Stimulated activated memory B cell treated with anti-CD40 and anti-IgM and Interleukin-4, amounts not matched to agents 10 μg/mL and 1 μg/mL and 100 μg/mL, for 72 hours (primary cell): ENCODE measurements at regions not wholly inside any gene's neighbourhood (a gene's known extent, or its start where the extent isn't known, plus 50 kb on each side); places are given as distances from the start of the nearest gene placed in this dataset.

Experiments
- ATAC-seq: fragments of 150-1000 bp; cut with Tn5 transposase; 2 replicates; pipeline ENCODE4 v1.10.0; 2021
- H3K27ac Mint-ChIP-seq: one replicate; pipeline ENCODE4 v1.8.0; 2022; ENCODE audit warnings: mild to moderate bottlenecking, mixed read lengths
- H3K27me3 Mint-ChIP-seq: one replicate; pipeline ENCODE4 v1.8.0; 2022; ENCODE audit warnings: mixed read lengths
- H3K36me3 Mint-ChIP-seq: one replicate; pipeline ENCODE4 v1.8.0; 2022; ENCODE audit warnings: mixed read lengths
- H3K4me1 Mint-ChIP-seq: one replicate; pipeline ENCODE4 v1.8.0; 2022; ENCODE audit warnings: mixed read lengths
- H3K4me3 Mint-ChIP-seq: one replicate; pipeline ENCODE4 v1.8.0; 2022; ENCODE audit warnings: mild to moderate bottlenecking, moderate library complexity, mixed read lengths
- H3K9me3 Mint-ChIP-seq: one replicate; pipeline ENCODE4 v1.8.0; 2022; ENCODE audit warnings: mixed read lengths

GRCh38 chr6:14210077-14210476 is 92.5 kb downstream of the CD83 start:
- Mint-ChIP-seq H3K27ac (peak overlapping the region; percentile 92), H3K27me3 (no peaks in the 10 kb centered on the region), H3K4me1 (peaks cover 41% of the 10 kb centered on the region), H3K4me3 (peak overlapping the region; percentile 80), H3K9me3 (no peaks in the 10 kb centered on the region), H3K36me3 (peaks cover 18% of the 10 kb centered on the region)
- no peak for ATAC-seq

DNA sequence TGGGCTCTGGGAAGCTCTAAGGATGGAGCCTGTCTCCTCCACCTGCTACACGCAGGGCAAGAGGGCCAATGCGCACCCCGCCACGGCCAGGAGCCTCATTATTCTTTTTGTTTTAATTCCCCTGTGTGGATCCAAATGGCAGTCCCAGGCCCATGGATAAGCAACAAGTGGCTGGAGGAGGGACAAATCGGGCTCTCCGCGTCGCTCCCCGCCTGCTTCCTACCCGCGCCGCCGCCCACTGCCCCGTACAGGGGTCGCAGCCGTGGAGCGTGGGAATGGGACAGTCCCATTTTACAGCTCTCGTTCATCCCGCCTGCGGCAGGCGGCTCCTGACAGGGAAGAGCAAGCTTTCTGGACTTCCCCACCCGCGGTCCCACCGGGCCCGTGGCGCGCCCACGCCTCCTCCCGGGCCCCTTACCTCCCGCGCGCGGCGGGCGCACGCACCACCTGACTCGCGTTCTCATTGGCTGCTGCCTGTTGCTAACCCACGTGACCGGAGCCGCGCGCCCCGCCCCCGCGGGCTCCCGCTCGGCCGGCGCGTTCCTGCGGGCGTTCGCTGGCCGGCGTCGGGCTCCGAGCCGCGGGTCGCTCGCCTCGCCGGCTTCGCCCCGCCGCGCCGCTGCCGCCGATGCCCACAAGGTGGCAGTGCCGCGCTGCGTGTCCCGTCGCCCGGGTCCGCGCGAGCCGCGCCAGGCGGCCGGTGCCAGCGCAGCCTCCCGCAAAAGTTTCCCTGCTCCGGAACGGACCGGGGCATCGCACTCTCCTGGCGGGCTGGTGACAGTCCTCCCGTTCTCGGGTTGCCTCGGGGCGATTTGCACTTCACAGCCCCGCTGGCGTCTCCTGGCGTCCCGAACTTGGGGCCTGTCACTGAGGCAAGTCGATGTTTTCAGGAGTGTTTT is 93.3 kb downstream of the CD83 start:
- peak overlapping the region; percentile 92 for H3K27ac Mint-ChIP-seq
- peak; percentile 97 for ATAC-seq
- H3K27me3 Mint-ChIP-seq: no peaks in the 10 kb centered on the region

GRCh38 chr6:14211562-14211942 is 94.0 kb downstream of the CD83 start:
- Mint-ChIP-seq H3K27ac (peak overlapping the region; percentile 92), H3K27me3 (no peaks in the 10 kb centered on the region), H3K4me3 (peak overlapping the region; percentile 84), H3K9me3 (no peaks in the 10 kb centered on the region), H3K36me3 (peaks cover 27% of the 10 kb centered on the region), H3K4me1 (peaks cover 45% of the 10 kb centered on the region)
- peak; percentile 3 for ATAC-seq

More for the DNA sequence above, 93.3 kb downstream of the CD83 start:
- Mint-ChIP-seq H3K4me3 (peak overlapping the region; percentile 84), H3K9me3 (no peaks in the 10 kb centered on the region), H3K36me3 (peaks cover 26% of the 10 kb centered on the region), H3K4me1 (peaks cover 45% of the 10 kb centered on the region)

- no peaks in the 10 kb centered on the region for H3K27me3 Mint-ChIP-seq
- peaks cover 27% of the 10 kb centered on the region for H3K36me3 Mint-ChIP-seq
- ATAC-seq: no peak
- H3K27ac Mint-ChIP-seq: peak overlapping the region; percentile 92
- peaks cover 45% of the 10 kb centered on the region for H3K4me1 Mint-ChIP-seq
- no peaks in the 10 kb centered on the region for H3K9me3 Mint-ChIP-seq
- H3K4me3 Mint-ChIP-seq: peak overlapping the region; percentile 84
Observed at GRCh38 chr6:14212020-14212419, 94.4 kb downstream of the CD83 start.

DNA sequence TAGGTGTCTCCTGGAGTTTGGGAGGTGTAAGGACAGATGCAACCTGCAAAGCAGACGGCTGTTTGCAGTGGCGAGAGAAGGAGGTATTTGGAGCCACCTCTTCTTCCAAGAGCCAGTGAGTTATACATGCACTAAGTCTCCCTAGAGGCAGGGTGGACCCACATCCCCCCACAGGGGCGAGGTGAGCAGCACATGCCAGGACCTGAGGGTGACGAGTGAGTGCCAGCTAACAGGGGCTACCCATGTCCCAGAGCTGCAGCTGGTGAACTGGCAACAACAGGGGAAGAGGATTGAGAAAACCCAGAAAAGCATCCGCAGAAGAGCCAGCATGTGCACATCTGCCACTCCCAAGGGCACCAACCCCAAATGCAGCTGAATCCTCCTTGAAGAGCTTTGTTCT is 95.1 kb downstream of the CD83 start:
- H3K36me3 Mint-ChIP-seq: peaks cover 27% of the 10 kb centered on the region
- no peak for ATAC-seq
- H3K4me3 Mint-ChIP-seq: no peak overlapping the region
- no peaks in the 10 kb centered on the region for H3K27me3 Mint-ChIP-seq
- H3K27ac Mint-ChIP-seq: peak overlapping the region; percentile 92
- H3K4me1 Mint-ChIP-seq: peaks cover 45% of the 10 kb centered on the region
- H3K9me3 Mint-ChIP-seq: no peaks in the 10 kb centered on the region

DNA sequence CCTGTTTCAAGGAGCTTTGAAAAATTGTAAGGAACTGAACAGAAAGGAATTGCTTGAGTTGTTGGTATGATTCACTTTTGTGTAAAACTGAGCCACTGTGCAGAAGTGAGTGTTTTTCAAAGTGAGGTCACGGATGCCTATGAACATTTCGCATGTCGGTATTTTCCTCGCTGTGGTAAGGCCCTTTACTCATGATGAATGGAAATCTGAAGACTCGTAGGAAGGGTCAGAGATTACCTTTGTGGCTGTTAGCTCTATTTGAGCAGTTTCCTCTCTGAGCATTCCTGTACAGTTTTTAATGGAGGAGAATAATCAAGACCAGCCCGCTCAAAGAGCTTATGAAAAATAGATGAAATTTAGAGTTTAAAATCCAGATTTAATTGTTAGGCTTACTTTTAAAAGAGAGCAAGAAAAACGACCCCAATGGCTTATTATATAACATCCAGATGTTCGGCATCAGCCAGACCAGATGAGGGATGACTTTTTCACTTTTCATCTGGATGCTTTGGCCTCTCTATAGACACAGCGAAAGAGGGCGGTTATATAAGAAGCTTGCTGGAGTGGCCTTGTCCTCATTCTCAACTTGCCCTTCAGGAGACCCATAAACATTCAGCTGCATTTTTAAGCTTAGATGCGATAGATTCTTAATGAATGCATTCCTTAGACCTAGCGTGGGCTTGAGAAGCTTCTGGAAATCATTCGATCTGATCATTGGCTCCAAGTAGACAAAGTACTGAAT is 99.5 kb downstream of the CD83 start:
- no peaks in the 10 kb centered on the region for H3K9me3 Mint-ChIP-seq
- H3K36me3 Mint-ChIP-seq: peaks cover 32% of the 10 kb centered on the region
- peak overlapping the region; percentile 27 for H3K27ac Mint-ChIP-seq
- H3K4me3 Mint-ChIP-seq: no peak overlapping the region
- no peak for ATAC-seq
- H3K27me3 Mint-ChIP-seq: no peaks in the 10 kb centered on the region
- H3K4me1 Mint-ChIP-seq: peaks cover 28% of the 10 kb centered on the region

GRCh38 chr6:14217728-14218518 is 100.4 kb downstream of the CD83 start:
- H3K9me3 Mint-ChIP-seq: no peaks in the 10 kb centered on the region
- peaks cover 25% of the 10 kb centered on the region for H3K4me1 Mint-ChIP-seq
- H3K4me3 Mint-ChIP-seq: no peak overlapping the region
- no peaks in the 10 kb centered on the region for H3K27me3 Mint-ChIP-seq
- H3K27ac Mint-ChIP-seq: peak overlapping the region; percentile 21
- peaks cover 27% of the 10 kb centered on the region for H3K36me3 Mint-ChIP-seq
- ATAC-seq: no peak

GRCh38 chr6:14218519-14218800 is 100.9 kb downstream of the CD83 start:
- Mint-ChIP-seq H3K27me3 (no peaks in the 10 kb centered on the region), H3K9me3 (no peaks in the 10 kb centered on the region), H3K36me3 (peaks cover 21% of the 10 kb centered on the region), H3K27ac (no peak overlapping the region), H3K4me3 (no peak overlapping the region), H3K4me1 (peaks cover 25% of the 10 kb centered on the region)
- no peak for ATAC-seq

DNA sequence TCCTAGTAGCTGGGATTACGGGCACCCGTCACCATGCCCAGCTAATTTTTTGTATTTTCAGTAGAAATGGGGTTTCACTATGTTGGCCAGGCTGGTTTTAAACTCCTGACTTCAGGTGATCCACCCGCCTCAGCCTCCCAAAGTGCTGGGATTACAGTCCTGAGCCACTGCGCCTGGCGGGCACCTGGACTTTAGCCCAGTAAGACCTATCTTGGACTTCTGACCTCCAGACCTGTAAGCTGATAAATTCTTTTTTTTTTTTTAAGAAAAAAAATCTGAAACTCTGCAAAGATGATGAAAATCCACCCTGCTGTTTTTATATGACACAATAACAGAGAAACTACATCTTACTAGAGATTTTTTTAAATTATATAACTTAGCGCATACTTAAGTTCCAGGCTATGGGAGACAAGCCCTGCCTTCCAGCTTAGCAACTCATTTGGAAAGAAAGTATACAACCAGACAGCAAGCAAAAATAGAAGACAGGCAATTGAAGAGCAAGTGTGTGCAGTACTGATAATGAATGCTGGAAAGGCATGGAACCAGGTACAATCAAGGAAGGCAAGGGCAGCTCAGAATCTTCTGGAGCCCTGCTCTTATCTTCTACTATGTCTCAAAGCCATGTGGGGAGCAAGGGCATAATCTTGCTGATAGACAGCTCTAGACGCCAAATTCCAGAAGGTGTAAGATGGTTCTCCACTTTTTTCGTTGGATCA is 104.2 kb downstream of the CD83 start:
- ATAC-seq: no peak
- H3K27me3 Mint-ChIP-seq: no peaks in the 10 kb centered on the region
- peaks cover 13% of the 10 kb centered on the region for H3K36me3 Mint-ChIP-seq
- no peak overlapping the region for H3K4me3 Mint-ChIP-seq
- no peaks in the 10 kb centered on the region for H3K9me3 Mint-ChIP-seq
- H3K4me1 Mint-ChIP-seq: peaks cover 32% of the 10 kb centered on the region
- H3K27ac Mint-ChIP-seq: no peak overlapping the region

GRCh38 chr6:14222956-14223355 is 105.4 kb downstream of the CD83 start:
- Mint-ChIP-seq H3K4me1 (peaks cover 39% of the 10 kb centered on the region), H3K27ac (no peak overlapping the region), H3K36me3 (peaks cover 22% of the 10 kb centered on the region), H3K9me3 (no peaks in the 10 kb centered on the region), H3K27me3 (no peaks in the 10 kb centered on the region), H3K4me3 (no peak overlapping the region)
- no peak for ATAC-seq

DNA sequence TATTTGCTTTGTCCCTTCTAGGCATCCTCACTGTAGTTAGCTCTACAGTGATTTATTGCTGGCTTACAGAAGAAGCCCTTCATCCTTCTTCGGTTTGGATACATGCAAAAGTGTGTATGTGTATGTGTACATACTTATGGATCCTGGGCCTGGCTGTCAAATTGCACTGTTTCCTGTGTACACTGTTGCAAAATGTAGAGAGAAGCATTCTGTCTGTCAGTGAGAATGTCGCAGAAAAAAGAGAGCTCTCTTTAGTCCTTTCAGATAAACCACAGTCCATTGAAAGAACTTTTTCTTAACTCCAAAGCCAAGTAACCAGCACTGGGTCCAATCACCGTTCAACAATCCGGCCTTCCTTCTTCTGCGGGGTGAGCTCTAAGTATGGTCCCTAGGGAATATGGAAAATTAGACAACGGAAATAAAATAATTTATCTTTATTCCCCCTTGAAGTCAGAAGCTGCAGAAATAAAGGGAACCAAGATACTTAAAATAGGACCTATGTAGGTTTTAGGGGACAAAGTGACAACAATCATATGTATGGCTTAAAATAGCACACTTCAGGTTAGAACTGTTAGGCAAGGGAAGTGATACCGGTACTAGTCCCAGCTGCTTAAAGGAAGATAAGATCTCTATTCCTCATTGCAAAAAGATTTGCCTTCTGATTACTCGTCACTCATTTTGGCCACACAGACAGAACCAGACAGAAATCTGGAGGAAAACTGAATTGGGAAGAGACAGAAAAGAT is 107.0 kb downstream of the CD83 start:
- Mint-ChIP-seq H3K36me3 (peaks cover 22% of the 10 kb centered on the region), H3K27me3 (no peaks in the 10 kb centered on the region), H3K4me3 (peak overlapping the region; percentile 22), H3K27ac (peak overlapping the region; percentile 78), H3K4me1 (peaks cover 44% of the 10 kb centered on the region), H3K9me3 (no peaks in the 10 kb centered on the region)
- ATAC-seq: peak; percentile 78

DNA sequence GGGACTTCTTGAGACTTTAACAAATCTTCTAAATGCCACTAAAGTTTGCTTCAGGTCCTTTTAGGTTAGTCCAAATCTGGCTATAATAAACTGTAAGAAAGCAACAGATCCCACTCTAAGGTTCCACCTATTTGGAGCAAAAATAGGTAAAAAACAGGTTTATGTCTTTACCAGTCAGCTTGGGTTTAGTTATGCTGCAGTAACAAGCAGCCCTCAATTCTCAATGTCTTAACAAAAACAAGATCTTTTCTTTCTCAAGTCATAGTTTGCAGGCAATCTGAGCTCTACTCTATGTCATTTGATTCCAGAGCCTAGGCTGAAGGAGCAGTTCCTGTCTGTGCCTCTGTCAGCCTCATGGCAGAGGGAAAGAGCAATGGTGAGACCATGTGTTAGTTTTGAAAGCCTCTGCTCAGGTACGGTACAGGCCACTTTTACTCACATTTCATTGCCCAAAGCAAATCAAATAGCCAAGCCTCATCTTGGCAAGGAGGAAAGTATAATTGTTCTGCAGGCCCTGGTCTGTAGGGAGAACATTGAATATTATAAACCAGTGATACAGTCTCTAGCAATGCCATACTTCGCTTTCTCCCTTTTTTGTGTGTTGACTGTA is 108.6 kb downstream of the CD83 start:
- H3K27me3 Mint-ChIP-seq: no peaks in the 10 kb centered on the region
- peaks cover 25% of the 10 kb centered on the region for H3K36me3 Mint-ChIP-seq
- peaks cover 37% of the 10 kb centered on the region for H3K4me1 Mint-ChIP-seq
- no peaks in the 10 kb centered on the region for H3K9me3 Mint-ChIP-seq
- no peak for ATAC-seq
- no peak overlapping the region for H3K27ac Mint-ChIP-seq
- no peak overlapping the region for H3K4me3 Mint-ChIP-seq

DNA sequence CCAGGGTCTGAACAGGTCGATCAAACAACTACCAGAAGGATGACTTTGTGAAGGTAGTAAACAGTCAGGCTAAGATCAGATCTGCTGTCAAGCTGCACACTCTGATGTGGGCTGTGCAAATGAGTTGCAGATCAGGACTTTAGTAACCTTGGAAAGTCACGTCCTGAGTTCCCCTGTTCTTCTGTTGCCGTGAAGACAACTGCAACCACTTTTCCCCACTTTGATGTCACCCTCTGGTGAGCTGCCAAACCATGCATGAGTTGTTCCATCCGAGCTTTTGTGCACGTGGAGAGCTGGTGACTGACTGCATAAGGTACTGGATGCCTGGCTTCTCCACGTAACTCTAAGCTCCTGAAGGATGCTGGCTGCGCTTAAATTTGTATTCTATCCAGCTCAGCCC is 111.0 kb downstream of the CD83 start:
- Mint-ChIP-seq H3K4me1 (peaks cover 35% of the 10 kb centered on the region), H3K36me3 (peaks cover 43% of the 10 kb centered on the region)
- no peak for ATAC-seq

GRCh38 chr6:14231071-14231483 is 113.5 kb downstream of the CD83 start:
- no peaks in the 10 kb centered on the region for H3K27me3 Mint-ChIP-seq
- H3K36me3 Mint-ChIP-seq: peaks cover 45% of the 10 kb centered on the region
- H3K4me3 Mint-ChIP-seq: no peak overlapping the region
- no peaks in the 10 kb centered on the region for H3K9me3 Mint-ChIP-seq
- H3K4me1 Mint-ChIP-seq: peaks cover 26% of the 10 kb centered on the region
- H3K27ac Mint-ChIP-seq: peak overlapping the region; percentile 34
- no peak for ATAC-seq

More for the DNA sequence above, 111.0 kb downstream of the CD83 start:
- H3K27me3 Mint-ChIP-seq: no peaks in the 10 kb centered on the region
- no peaks in the 10 kb centered on the region for H3K9me3 Mint-ChIP-seq
- H3K27ac Mint-ChIP-seq: no peak overlapping the region
- H3K4me3 Mint-ChIP-seq: no peak overlapping the region
